HEK293 (cell line): ENCODE measurements at regions not wholly inside any gene's neighbourhood (a gene's known extent, or its start where the extent isn't known, plus 50 kb on each side); places are given as distances from the start of the nearest gene placed in this dataset.

Experiments
- CTCF ChIA-PET: fragments of 350-600 bp; formaldehyde crosslinking; extraction: SDS; loops from one replicate; lab custom pipeline; 2021; ENCODE audit warnings: antibody characterized with exemption; lab: Yijun Ruan, JAX
- POLR2A ChIA-PET: fragments of 300-600 bp; formaldehyde crosslinking; extraction: SDS; loops from one replicate; lab custom pipeline; 2020; ENCODE audit warnings: antibody characterized with exemption, inconsistent platforms; lab: Yijun Ruan, JAX
- H3K27ac ChIP-seq: fragments of 200-500 bp; sonication (Bioruptor generic); 2 replicates; pipeline ENCODE4 v1.5.1; 2014; ENCODE audit warnings: low read depth, low read length, control low read depth, inconsistent platforms; ENCODE audit errors: extremely low read depth
- H3K36me3 ChIP-seq, 2 experiments: fragments of 200-500 bp in 1 of 2; sonication (Bioruptor generic) in 1 of 2; 1 replicate in 1 of 2; 2 replicates in 1 of 2; pipeline ENCODE4 v1.5.1; 2014 to 2017; ENCODE audit warnings: inconsistent platforms in 2 of 2, low read length in 2 of 2; ENCODE audit not compliant: control insufficient read depth in 2 of 2, insufficient read depth in 1 of 2
- H3K4me1 ChIP-seq: fragments of 200-500 bp; sonication (Bioruptor generic); 2 replicates; pipeline ENCODE4 v1.5.1; 2014; ENCODE audit warnings: mild to moderate bottlenecking, low read length, inconsistent platforms; ENCODE audit not compliant: control insufficient read depth, insufficient read depth
- H3K4me3 ChIP-seq: 2 replicates; pipeline ENCODE4 v1.5.1; 2011; ENCODE audit warnings: low read depth, mild to moderate bottlenecking, control low read depth, low read length, moderate library complexity
- H3K9me3 ChIP-seq: fragments of 200-500 bp; sonication (Bioruptor generic); 2 replicates; pipeline ENCODE4 v1.5.1; 2014; ENCODE audit warnings: low read depth, low read length, inconsistent platforms; ENCODE audit not compliant: control insufficient read depth, insufficient read depth
- AEBP2 ChIP-seq: fragments of 450-650 bp; formaldehyde crosslinking; IDR thresholded peaks from 2 replicates; pipeline ENCODE4 v1.5.1; 2016; ENCODE audit warnings: missing biosample characterization, missing genetic modification characterization, borderline replicate concordance
- SALL2 ChIP-seq: fragments of 450-650 bp; formaldehyde crosslinking; IDR thresholded peaks from 2 replicates; pipeline ENCODE4 v1.5.0; 2017; ENCODE audit warnings: missing biosample characterization, mild to moderate bottlenecking, missing genetic modification characterization, borderline replicate concordance
- TRIM28 ChIP-seq: IDR thresholded peaks from 2 replicates; pipeline ENCODE4 v1.6.1; 2011; ENCODE audit warnings: low read length, control low read depth, borderline replicate concordance
- ZEB2 ChIP-seq: fragments of 450-650 bp; formaldehyde crosslinking; IDR thresholded peaks from 2 replicates; pipeline ENCODE4 v1.5.1; 2016; ENCODE audit warnings: missing biosample characterization, missing genetic modification characterization
- ZNF174 ChIP-seq: fragments of 450-650 bp; formaldehyde crosslinking; IDR thresholded peaks from 2 replicates; pipeline ENCODE4 v1.5.0; 2017; ENCODE audit warnings: missing biosample characterization, mild to moderate bottlenecking, missing genetic modification characterization
- ZNF19 ChIP-seq: fragments of 450-650 bp; formaldehyde crosslinking; IDR thresholded peaks from 2 replicates; pipeline ENCODE4; 2016; ENCODE audit warnings: missing biosample characterization, missing genetic modification characterization, low read depth
- ZNF398 ChIP-seq: fragments of 450-650 bp; formaldehyde crosslinking; IDR thresholded peaks from 2 replicates; pipeline ENCODE4 v1.5.1; 2017; ENCODE audit warnings: missing biosample characterization, missing genetic modification characterization
- ZNF48 ChIP-seq: fragments of 450-650 bp; formaldehyde crosslinking; IDR thresholded peaks from 2 replicates; pipeline ENCODE4 v1.5.1; 2016; ENCODE audit warnings: missing biosample characterization, missing genetic modification characterization
- ZNF571 ChIP-seq: fragments of 450-650 bp; formaldehyde crosslinking; IDR thresholded peaks from 2 replicates; pipeline ENCODE4 v1.5.0; 2017; ENCODE audit warnings: missing biosample characterization, missing genetic modification characterization
- ZNF585B ChIP-seq: fragments of 450-650 bp; formaldehyde crosslinking; IDR thresholded peaks from 2 replicates; pipeline ENCODE4 v1.5.1; 2016; ENCODE audit warnings: missing biosample characterization, missing genetic modification characterization
- ZNF707 ChIP-seq: fragments of 450-650 bp; formaldehyde crosslinking; IDR thresholded peaks from 2 replicates; pipeline ENCODE4 v1.5.1; 2016; ENCODE audit warnings: missing biosample characterization, missing genetic modification characterization
- ZSCAN5A ChIP-seq: fragments of 450-650 bp; formaldehyde crosslinking; IDR thresholded peaks from 2 replicates; pipeline ENCODE4 v1.5.1; 2016; ENCODE audit warnings: missing biosample characterization, missing genetic modification characterization
- TF ChIP-seq, protein P1 (sequence below): fragments of 450-650 bp; formaldehyde crosslinking; conservative IDR thresholded peaks from 2 replicates; pipeline ENCODE4 v1.5.1; 2016; ENCODE audit warnings: low read depth, missing biosample characterization, missing genetic modification characterization
- TF ChIP-seq, protein P2 (sequence below): fragments of 450-650 bp; formaldehyde crosslinking; IDR thresholded peaks from 2 replicates; pipeline ENCODE4 v1.5.1; 2016; ENCODE audit warnings: missing biosample characterization, missing genetic modification characterization
- TF ChIP-seq, protein P3 (sequence below): fragments of 450-650 bp; formaldehyde crosslinking; IDR thresholded peaks from 2 replicates; pipeline ENCODE4 v1.5.1; 2017; ENCODE audit warnings: missing biosample characterization, missing genetic modification characterization

- 0 out of 2 replicates have a peak, but pooled peaks have one; percentile 16 for TF ChIP-seq ZNF398
Measured at GRCh38 chr2:71882949-71883472, 264.7 kb downstream of the CYP26B1 start (continued).

- Histone ChIP-seq H3K9me3 (no peaks in the 10 kb centered on the region), H3K36me3 (no peaks in the 10 kb centered on the region), H3K4me1 (peaks cover 2% of the 10 kb centered on the region; the same call in 1 of the 2 replicates), H3K4me3 (no peak overlapping the region), H3K27ac (no peak overlapping the region)
- TF ChIP-seq ZNF585B (tag by site-specific recombination) (no peak), ZEB2 (tag by site-specific recombination) (no peak), AEBP2 (no peak), TRIM28 (no peak), ZSCAN5A (tag by site-specific recombination) (no peak), SALL2 (tag by site-specific recombination) (no peak), ZNF19 (tag by site-specific recombination) (no peak), ZNF571 (tag by site-specific recombination) (no peak), ZNF707 (no peak), ZNF48 (tag by site-specific recombination) (no peak), ZNF174 (no peak)
- TF ChIP-seq, protein P1, sequence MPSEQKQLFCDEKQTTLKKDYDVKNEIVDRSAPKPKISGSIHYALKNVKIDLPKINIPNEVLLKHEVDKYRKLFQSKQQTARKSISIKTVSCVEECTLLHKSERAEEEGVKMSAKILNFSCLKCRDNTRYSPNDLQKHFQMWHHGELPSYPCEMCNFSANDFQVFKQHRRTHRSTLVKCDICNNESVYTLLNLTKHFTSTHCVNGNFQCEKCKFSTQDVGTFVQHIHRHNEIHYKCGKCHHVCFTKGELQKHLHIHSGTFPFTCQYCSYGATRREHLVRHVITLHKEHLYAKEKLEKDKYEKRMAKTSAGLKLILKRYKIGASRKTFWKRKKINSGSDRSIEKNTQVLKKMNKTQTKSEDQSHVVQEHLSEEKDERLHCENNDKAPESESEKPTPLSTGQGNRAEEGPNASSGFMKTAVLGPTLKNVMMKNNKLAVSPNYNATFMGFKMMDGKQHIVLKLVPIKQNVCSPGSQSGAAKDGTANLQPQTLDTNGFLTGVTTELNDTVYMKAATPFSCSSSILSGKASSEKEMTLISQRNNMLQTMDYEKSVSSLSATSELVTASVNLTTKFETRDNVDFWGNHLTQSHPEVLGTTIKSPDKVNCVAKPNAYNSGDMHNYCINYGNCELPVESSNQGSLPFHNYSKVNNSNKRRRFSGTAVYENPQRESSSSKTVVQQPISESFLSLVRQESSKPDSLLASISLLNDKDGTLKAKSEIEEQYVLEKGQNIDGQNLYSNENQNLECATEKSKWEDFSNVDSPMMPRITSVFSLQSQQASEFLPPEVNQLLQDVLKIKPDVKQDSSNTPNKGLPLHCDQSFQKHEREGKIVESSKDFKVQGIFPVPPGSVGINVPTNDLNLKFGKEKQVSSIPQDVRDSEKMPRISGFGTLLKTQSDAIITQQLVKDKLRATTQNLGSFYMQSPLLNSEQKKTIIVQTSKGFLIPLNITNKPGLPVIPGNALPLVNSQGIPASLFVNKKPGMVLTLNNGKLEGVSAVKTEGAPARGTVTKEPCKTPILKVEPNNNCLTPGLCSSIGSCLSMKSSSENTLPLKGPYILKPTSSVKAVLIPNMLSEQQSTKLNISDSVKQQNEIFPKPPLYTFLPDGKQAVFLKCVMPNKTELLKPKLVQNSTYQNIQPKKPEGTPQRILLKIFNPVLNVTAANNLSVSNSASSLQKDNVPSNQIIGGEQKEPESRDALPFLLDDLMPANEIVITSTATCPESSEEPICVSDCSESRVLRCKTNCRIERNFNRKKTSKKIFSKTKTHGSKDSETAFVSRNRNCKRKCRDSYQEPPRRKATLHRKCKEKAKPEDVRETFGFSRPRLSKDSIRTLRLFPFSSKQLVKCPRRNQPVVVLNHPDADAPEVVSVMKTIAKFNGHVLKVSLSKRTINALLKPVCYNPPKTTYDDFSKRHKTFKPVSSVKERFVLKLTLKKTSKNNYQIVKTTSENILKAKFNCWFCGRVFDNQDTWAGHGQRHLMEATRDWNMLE (tag by site-specific recombination), result no peak
- TF ChIP-seq, protein P2, sequence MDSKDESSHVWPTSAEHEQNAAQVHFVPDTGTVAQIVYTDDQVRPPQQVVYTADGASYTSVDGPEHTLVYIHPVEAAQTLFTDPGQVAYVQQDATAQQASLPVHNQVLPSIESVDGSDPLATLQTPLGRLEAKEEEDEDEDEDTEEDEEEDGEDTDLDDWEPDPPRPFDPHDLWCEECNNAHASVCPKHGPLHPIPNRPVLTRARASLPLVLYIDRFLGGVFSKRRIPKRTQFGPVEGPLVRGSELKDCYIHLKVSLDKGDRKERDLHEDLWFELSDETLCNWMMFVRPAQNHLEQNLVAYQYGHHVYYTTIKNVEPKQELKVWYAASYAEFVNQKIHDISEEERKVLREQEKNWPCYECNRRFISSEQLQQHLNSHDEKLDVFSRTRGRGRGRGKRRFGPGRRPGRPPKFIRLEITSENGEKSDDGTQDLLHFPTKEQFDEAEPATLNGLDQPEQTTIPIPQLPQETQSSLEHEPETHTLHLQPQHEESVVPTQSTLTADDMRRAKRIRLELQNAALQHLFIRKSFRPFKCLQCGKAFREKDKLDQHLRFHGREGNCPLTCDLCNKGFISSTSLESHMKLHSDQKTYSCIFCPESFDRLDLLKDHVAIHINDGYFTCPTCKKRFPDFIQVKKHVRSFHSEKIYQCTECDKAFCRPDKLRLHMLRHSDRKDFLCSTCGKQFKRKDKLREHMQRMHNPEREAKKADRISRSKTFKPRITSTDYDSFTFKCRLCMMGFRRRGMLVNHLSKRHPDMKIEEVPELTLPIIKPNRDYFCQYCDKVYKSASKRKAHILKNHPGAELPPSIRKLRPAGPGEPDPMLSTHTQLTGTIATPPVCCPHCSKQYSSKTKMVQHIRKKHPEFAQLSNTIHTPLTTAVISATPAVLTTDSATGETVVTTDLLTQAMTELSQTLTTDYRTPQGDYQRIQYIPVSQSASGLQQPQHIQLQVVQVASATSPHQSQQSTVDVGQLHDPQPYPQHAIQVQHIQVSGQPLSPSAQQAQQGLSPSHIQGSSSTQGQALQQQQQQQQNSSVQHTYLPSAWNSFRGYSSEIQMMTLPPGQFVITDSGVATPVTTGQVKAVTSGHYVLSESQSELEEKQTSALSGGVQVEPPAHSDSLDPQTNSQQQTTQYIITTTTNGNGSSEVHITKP (tag by site-specific recombination), result no peak
- TF ChIP-seq, protein P3, sequence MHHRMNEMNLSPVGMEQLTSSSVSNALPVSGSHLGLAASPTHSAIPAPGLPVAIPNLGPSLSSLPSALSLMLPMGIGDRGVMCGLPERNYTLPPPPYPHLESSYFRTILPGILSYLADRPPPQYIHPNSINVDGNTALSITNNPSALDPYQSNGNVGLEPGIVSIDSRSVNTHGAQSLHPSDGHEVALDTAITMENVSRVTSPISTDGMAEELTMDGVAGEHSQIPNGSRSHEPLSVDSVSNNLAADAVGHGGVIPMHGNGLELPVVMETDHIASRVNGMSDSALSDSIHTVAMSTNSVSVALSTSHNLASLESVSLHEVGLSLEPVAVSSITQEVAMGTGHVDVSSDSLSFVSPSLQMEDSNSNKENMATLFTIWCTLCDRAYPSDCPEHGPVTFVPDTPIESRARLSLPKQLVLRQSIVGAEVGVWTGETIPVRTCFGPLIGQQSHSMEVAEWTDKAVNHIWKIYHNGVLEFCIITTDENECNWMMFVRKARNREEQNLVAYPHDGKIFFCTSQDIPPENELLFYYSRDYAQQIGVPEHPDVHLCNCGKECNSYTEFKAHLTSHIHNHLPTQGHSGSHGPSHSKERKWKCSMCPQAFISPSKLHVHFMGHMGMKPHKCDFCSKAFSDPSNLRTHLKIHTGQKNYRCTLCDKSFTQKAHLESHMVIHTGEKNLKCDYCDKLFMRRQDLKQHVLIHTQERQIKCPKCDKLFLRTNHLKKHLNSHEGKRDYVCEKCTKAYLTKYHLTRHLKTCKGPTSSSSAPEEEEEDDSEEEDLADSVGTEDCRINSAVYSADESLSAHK (tag by site-specific recombination), result no peak
- POLR2A ChIA-PET, result no interaction called here
- CTCF ChIA-PET, result interaction anchor here (0.9 to 1.5 kb wide), 3 partner anchors 10 to 122 kb away, joined by 3 to 6 read pairs (median 5); no protein-coding TSS in a partner anchor
Measured at GRCh38 chr2:71882236-71882946, 265.3 kb downstream of the CYP26B1 start.
